Inflammatory macrophage treated with lipopolysaccharide for 1 hour (primary cell): ENCODE measurements at regions not wholly inside any gene's neighbourhood (a gene's known extent, or its start where the extent isn't known, plus 50 kb on each side); places are given as distances from the start of the nearest gene placed in this dataset.

Source experiments
- DNase-seq, 2 donors: peaks; one replicate each; pipeline ENCODE4 v3.0.0-alpha.2; 2020 to 2022

DNA sequence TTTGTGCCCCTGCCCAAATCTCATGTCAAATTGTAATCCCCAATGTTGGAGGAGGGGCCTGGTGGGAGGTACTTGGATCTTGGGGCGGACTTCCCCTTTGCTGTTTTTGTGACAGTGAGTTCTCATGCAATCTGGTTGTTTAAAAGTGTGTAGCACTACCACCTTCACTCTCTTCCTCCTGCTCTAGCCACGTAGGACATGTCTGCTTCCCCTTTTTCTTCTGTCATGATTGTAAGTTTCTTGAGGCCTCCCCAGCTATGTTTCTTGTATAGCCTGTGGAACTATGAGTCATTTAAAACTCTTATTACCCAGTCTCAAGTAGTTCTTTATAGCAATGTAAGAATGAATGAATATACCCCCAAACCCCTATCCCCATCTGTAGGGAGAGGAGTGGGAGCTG, 1013.7 kb upstream of the MAP3K7 start:
- no peak for DNase-seq

DNA sequence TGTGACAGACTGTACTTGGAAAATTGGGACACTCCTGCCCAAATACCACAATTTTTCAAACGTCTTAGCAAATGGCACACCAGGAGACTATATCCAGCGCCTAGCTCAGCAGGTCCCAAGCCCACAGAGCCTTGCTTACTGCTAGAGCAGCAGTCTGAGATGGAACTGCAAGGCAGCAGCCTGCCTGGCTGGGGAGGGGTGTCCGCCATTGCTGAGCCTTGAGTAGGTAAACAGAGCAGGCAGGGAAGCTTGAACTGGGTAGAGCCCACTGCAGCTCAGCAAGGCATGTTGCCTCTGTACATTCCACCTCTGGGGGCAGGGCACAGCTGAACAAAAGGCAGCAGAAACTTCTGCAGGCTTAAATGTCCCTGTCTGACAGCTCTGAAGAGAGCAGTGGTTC, 1003.3 kb upstream of the MAP3K7 start:
- DNase-seq: no peak

DNA sequence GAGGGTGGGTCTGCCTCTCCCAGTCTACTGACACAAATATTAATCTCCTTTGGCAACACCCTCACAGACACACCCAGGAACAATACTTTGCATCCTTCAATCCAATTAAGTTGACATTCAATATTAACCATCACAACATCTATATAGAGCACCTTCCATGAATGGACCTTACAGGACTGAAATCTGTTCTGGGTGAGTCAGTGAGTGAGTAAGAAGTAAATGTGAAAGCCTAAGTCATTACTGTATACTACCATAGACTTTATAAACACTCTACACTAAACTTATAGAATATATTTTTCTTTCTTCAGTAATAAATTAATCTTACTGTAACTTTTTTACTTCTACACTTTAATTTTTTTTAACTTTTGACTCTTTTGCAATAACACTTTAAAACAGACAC, 993.8 kb upstream of the MAP3K7 start:
- DNase-seq: no peak

DNA sequence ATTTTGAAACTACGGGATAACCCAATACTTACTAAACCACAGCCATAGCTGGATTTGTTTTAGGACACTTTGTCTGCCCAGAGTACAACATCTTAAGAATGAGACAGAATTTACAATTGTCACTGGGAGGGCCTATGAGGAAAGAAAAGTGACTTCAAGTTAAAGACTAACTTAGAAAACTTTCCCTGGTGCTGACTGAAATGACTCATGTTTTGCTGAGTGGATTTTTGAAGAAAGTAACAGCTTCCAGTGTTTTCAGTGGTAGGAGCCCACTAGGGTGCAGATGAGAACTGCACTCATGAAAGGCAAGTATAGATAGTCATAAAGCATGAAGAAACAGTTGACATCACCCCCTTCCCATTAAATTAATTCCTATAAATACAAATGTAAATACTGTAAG, 988.2 kb upstream of the MAP3K7 start:
- no peak for DNase-seq

DNA sequence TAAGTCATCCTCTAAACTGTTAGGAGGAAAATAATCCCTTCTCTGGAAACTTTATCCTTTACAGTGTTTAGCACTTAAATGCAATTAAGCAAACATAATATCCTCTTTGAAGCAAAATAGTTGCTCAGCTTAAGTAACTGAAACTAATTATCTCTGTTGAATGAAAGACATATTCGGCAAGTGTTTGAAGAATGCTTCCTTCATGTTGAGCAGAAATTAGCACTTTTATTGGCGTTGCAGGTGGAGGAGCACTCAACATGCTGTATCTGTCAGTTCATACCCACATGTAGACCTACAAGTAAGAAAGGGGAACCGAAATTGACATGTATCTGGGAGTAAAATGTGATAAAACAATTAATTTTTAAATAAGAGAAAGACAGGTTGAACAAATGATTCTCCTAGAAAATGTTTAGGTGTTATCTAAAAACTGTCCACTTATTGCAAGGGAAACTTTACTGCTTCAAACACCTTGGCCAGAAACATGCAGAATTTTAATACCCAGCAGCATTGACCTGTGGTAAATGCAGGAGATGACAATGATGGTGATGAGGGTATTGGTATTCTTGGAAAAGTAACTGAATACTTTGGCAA, 987.0 kb upstream of the MAP3K7 start:
- no peak for DNase-seq

DNA sequence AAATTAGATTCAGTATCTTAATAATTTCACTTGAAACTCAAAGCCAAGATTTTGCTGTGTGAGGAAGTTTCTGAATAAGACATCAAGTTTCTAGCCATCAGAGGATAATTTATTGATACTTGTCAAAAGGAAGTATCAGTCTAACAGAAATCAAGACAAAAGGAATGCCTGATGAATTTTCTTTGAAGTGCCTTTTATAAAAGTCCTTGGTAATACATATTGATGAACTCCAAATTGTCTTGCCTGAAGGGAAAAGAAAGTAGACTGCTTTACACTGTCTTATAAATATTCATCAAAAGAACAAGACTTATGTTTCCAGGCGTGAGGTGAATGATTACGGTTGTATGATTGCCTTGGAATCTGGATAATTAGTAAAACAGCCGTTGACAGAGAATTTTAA, 986.0 kb upstream of the MAP3K7 start:
- DNase-seq: no peak

DNA sequence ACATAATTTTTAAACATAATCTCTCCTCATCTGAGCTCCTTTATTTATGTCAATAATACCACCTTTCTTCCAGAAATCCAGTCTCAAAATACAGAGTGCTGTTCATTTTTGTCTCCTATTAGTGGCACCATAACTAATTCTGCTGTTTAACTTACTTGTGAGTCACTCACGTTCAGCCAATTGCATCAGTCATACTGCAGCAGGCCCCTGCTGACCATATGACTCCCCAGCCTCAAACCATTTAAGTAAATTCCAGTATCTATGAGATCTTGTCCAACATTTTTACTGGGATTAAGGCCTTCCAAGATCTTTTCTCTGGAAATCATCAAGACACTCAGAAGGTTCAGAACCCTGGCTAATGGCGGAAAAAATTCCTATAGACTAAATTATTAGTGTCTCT, 982.2 kb upstream of the MAP3K7 start:
- DNase-seq: no peak

DNA sequence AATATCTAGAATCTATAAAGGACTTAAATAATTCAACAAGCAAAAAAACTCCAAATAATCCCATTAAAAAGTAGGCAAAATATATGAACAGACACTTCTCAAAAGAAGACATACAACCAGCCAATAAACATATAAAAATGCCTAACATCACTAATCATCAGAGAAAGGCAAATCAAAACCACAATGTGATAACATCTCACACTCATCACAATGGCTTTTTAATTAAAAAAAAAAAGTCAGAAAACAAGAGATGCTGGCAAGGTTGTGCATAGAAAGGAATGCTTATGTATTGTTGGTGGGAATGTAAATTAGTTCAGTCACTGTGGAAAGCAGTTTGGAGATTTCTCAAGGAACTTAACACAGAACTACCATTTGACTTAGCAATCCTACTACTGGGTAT, 979.6 kb upstream of the MAP3K7 start:
- DNase-seq: no peak

DNA sequence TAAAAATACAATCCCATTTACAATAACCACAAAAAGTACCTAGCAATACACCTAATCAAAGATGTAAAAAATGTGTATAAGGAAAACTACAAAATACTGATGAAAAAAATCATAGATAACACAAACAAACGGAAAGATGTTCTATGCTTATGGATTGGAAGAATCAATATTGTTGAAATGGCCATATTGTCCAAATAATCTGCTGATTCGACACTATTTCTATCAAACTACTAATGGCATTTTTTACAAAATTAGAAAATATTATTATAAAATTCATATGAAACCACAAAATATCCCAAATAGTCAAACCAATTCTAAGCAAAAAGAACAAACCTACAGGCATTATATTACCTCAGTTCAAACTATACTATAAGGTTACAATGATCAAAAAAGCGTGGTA, 978.3 kb upstream of the MAP3K7 start:
- no peak for DNase-seq

DNA sequence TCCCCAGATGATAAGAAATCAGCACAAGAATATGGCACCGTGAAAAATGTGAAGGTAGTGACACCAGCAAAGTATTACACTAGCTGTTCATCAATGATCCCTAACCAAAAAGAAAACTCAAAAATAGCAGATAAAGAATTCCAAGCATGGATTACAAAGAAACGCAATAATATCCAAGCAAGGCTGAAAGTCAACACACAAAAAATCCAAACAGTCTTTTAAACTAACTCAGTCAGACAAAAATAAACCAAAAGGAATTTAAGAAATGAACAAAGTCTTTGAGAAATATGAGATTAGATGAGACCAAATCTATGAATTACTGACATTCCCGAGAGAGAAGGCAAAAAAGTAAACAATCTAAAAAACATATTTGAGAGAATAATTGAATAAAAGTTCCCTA, 976.1 kb upstream of the MAP3K7 start:
- DNase-seq: no peak

DNA sequence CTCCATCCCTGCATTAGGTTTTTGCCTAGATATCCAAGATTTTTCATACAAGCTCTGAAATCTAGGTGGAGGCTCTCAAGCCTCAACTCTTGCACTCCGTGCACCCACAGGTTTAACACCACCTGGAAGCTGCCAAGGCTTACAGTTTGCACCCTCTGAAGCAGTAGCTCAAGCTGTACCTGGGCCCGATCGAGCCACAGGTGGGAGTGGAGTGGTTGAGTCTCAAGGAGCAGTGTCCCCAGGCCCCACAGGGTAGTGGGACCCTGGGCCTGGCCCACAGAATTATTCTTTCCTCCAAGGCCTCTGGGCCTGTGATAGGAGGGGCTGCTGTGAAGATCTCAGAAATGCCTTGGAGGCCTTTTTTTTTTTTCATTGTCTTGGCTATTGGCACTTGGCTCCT, 973.5 kb upstream of the MAP3K7 start:
- DNase-seq: no peak

DNA sequence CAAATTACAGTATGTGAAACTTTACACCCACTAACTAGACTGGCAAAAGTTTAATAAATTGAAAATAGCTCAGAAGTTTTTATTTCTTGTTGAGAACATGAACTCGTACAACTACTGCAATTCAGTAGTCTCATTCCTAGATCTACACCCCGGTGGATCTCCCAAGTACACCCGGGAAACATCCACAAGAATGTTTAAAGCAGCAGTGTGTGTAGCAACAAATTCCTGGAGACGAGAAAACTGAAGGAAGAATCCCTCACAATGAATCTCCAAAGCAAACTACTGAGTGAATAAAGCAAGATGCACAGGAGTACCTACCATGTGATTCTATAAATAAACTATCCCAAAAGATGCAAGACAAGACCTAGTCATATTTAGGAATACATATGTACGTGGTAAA, 954.0 kb upstream of the MAP3K7 start:
- no peak for DNase-seq

DNA sequence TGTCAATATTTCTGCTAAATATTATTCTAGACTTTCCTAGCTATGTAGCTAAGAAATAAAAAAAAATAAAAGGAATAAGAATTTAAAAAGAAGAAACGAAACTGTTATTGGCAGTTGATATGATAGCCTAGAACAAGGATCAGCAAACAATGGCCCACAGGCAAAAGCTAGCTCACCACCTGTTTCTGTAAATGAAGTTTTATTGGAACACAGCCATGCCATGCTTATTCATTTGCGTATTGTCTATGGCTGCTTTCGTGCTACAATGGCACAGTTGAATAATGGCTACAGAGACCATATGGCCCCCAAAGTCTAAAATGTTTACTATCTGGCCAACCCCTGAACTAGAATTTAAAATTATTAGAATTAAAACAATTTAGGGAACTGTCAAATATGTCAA, 952.6 kb upstream of the MAP3K7 start:
- DNase-seq: no peak

DNA sequence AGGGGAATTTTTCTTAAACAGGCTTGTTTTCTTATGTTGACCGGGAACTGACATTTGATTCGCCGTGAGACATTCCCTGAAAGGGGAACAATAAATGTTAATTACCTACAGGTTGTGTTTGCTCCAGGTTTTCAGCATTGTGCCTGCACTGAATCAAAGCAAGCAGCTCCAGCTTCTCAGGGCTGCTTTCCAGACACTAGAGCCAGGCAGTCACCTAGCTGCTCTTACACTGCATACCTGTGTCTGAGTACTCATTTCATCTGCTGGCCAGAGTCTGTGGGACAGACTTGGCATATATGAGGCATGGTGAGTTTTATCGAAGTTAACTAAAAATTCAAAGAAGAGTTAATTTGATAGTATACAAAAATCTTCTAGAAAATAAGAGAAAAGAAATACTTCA, 951.8 kb upstream of the MAP3K7 start:
- no peak for DNase-seq

DNA sequence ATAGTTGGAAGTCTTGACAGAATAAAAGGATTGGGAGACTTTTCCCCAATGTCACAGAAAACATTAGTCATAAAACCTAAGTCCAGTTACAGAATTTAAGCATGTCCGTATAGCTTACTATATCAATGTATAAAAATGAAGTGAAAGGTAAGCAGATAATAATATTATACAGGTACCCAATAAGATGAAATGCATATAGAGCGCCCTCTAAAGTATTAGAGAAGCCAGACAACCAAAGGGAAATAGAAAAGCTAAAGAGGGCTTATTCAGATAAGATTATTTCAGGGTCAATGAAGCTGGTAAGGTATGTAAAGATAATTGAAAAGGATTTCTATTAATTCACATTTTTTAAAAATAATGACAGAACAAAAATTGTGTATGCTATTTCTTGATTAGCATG, 947.7 kb upstream of the MAP3K7 start:
- no peak for DNase-seq

DNA sequence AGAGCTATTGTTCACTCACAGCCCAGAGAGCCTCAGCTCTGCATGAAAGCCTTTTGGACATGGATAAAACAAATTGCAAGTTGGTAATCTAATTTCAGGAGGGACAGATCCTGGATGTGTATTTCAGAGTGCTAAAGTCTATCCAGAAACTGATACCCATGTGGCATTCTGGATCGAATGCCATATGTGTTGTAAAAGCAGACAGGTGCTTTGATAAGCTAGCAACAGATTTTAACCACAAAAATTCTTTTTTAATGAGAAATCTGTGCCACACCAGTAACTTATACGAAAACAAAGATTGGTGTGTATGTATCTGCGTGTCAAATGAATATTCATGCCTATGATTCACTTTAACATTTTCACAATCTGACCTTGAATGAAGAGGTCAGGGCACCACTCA, 936.6 kb upstream of the MAP3K7 start:
- no peak for DNase-seq

DNA sequence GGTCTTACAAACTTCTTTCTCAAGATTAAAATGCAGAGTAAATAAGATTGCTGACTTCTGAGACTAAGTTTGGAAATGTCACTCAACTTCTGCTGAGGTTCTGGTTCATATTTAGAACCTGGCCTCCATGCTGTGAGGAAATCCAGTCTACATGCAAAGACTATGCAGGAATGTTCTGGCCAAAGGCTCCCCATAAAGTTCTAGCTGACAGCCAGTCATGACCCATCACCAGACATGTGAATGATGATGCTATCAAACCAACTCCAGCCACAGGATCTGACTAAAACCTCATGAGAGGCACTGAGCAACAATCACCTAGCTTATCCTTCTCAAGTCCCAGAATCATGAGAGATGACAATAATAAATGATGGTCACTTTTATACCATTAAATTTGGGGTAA, 935.1 kb upstream of the MAP3K7 start:
- no peak for DNase-seq

DNA sequence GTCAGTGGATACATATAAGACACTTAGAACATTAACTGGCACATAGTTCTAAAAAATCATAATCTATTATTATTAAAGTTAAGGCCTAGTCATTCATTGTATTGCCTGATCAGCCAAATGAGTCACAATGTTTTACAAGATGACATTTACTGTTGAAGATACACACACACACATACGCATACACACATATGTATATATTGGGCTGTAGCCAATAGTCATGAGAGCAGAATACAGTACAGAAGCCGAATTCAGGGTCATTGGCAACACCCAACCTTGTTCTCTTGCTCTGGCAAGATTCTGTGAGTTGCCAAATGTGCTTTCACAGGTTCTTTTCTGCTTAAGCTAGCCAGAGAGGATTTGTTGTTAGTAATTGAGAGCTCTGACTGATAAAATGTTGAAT, 922.8 kb upstream of the MAP3K7 start:
- no peak for DNase-seq

DNA sequence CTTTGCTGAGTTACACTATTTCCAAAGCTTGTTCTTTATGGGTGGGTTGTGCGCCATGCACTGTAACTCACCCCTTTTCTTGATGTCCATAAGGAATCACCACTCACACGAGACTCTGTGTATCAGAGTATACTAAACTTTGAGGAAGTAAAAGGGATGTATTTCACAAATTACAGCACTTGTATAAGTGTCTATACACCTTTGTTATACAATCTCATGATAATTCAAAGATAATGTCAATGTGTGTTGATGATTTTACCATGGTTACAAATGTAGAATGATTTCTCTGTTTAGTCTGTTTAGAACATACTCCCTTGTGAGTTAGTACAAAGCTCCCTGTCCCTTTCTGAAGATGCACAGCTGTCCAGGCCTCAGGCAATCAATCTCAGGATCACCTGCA, 922.2 kb upstream of the MAP3K7 start:
- no peak for DNase-seq

DNA sequence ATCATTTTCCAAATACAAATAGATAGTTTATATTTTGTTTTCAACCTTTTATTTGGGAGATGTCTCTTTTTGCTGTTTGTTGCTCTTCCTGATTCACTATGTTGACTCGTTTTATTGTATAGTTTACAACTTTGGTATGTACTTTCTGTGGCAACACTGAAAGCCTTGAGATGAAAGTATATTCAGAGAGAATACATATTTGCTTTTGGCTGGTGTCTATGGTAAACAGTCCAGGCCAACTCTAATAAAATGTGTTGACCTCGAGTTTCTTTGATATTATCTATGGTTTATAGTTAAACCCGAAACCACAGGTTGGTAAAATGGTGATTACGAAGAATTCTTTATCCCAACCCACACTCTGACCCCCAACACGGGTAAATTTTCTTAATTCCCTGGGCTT, 919.6 kb upstream of the MAP3K7 start:
- no peak for DNase-seq

DNA sequence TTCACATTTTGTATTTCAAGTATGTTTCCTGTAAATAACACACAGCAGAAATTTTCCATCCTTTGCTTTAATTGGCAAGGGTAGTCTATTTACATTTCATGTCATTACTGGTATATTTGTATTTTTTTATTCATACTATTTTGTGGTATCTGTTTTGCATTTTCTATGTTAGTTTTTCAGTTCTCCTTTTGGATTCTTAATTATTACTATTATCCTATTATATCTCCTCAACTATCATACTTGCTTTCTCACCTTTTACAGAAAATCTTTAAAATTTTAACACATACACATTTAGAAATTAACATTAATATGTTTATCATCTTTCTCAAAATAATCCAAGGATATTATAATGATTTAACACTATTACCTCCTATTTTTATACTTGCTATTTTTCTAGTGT, 918.3 kb upstream of the MAP3K7 start:
- no peak for DNase-seq

DNA sequence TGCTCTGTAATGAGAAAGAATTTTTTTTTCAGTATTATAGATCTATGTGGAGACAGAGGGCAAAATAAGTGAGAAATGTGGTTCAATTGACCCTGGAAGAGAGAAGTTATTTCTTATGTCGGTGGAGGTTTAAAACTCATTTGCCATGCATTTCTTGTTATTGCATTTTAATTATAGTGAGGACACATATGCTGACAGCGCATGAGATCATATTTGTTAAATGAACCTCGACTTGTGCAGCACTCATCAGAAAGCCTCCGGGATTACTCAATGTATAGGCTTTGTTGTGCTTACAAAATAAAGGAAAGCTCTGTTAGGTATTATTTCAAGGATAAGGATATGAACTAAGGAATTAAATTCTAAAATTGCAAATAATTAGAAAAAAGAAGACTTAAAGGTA, 915.1 kb upstream of the MAP3K7 start:
- DNase-seq: no peak

DNA sequence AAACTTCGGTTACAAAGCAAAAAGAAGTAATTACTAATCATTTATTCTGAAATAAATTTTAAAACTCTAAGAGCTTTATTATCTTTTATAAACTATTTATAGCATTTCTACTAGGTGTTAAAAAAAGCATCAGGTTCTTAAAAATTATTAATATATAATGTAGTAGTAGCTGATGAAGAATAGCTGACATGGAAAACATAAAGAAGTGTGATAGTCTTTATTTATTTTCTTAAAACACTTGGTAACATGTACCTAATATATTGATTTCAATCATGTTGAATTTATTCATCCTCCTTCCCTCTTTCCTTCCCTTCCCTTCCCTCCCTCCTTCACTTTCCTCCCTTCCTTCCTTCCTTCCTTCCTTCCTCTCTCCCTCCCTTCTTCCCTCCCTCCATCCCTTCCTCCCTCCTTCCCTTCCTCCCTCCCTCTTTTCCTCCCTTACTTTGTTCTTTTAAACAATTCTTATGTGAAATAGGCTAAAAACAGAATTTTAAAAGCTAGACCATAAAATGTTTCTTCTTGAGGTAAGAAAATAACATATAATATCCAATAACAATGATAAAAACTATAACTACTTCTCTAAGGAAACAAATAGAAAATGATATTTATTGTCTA, 913.9 kb upstream of the MAP3K7 start:
- DNase-seq: no peak

DNA sequence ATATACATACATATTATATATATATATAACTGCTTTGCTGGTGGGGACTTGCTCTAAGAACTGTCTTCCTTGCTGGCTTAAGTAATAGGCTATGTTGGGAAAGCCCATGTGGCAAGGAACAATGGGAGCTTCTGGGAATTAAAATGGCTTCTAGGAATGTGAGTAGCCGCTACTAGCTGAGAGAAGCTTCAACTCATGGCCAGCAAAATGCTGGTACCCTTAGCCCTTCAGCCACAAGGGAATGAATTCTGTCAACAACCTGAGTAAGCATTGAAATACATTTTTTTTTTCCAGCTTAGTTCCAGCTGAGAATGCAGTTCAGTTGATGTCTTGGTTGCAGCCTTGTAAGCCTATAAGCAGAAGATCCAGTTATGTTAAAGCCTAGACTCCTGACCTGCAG, 911.7 kb upstream of the MAP3K7 start:
- no peak for DNase-seq

DNA sequence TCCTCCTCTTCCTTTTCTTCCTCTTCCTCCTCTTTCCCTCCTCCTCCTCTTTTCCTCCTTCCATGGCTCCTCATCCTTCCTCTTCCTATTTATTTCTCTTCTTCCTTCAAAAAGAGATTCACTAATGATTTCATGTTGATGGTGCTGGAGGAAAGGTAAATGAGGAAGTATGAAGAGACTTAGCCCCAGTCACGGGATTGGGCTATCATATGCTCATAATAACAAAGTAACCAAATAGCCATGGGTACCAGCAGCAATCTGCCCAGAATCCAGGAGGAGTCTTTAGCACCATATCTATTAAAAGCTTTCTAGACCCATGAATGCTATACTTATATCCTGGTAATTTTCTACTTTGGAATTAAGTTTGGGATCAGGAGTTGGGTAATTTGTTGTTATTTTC, 910.9 kb upstream of the MAP3K7 start:
- DNase-seq: no peak
